ENCODE measurements at regions not wholly inside any gene's neighbourhood (a gene's known extent, or its start where the extent isn't known, plus 50 kb on each side); places are given as distances from the start of the nearest gene placed in this dataset.

DNA sequence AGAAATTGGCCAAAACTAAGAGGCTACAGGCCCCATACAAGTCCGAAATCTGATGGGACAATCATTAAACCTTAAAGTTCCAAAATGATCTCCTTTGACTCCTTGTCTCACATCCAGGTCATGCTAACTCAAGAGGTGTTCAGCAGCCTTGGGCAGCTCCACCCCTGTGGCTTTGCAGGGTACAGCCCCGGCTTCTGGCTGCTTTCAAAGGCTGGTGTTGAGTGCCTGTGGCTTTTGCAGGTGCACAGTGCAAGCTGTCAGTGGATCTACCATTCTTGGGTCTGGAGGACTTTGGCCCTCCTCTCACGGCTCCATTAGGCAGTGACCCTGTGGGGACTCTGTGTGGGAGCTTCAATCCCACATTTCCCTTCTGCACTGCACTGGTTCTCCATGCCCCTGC lies 329.1 kb upstream of the MAD2L1 start:
- no peak overlapping the region for H3K4me2 ChIP-seq
- no peak overlapping the region for H3K4me3 ChIP-seq
- no peak for TF ChIP-seq Cebpa-rat (IDR thresholded peaks at IDR 0.05)
- no peaks in the 10 kb centered on the region for H4K20me1 ChIP-seq
- H3K36me3 ChIP-seq, result no peaks in the 10 kb centered on the region
- no peak overlapping the region for H3K27ac ChIP-seq
- no peaks in the 10 kb centered on the region for H3K9me3 ChIP-seq
- H3K9ac ChIP-seq, result no peak overlapping the region
- H3K27me3 ChIP-seq, result no peaks in the 10 kb centered on the region
- no peaks in the 10 kb centered on the region for H3K4me1 ChIP-seq

DNA sequence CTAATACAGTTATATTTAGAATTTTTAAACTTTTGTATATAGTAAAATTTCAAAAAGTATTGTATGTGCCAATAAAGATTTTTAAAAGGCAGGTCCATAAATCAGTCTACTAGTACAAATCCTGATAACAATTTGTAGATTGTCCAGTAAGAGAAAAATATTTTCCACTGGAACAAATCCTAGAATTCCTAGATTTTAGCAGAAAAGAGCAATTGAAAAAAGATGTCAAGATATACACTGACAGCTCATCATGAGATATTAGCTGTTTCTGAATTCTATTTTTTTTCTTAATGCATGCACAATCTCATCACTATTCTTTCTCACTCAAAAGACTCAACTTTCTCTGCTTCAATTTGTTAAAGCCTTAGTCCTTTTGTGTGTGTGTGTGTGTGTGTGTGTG lies 289.2 kb upstream of the MAD2L1 start:
- H3K4me1 ChIP-seq, result no peaks in the 10 kb centered on the region
- H3K9me3 ChIP-seq, result no peaks in the 10 kb centered on the region
- no peaks in the 10 kb centered on the region for H3K36me3 ChIP-seq
- H3K4me3 ChIP-seq, result no peak overlapping the region
- no peak for TF ChIP-seq Cebpa-rat (IDR thresholded peaks at IDR 0.05)
- H3K27ac ChIP-seq, result no peak overlapping the region
- H3K4me2 ChIP-seq, result no peak overlapping the region
- no peak overlapping the region for H3K9ac ChIP-seq
- no peaks in the 10 kb centered on the region for H3K27me3 ChIP-seq
- no peaks in the 10 kb centered on the region for H4K20me1 ChIP-seq

DNA sequence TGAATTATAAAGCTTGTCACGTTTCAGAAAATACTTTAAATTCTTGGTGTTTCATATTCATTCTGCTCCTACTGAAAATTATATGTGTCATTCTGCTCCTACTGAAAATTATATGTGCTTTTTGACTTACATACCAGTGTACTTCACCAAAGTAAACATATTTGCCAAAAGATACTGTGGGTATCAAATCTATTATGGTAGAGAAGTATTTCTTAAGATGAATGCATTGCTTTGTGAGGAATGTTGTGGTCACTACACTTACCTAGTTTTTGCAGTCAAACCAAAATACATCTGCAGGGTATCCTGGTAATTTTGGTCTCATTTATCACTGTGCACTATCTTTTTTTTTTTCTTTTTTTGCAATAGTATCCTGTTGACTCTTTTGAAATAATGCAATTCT lies 287.7 kb upstream of the MAD2L1 start:
- H3K4me3 ChIP-seq, result no peak overlapping the region
- no peak overlapping the region for H3K27ac ChIP-seq
- no peaks in the 10 kb centered on the region for H3K27me3 ChIP-seq
- no peaks in the 10 kb centered on the region for H4K20me1 ChIP-seq
- no peaks in the 10 kb centered on the region for H3K4me1 ChIP-seq
- H3K9me3 ChIP-seq, result no peaks in the 10 kb centered on the region
- no peaks in the 10 kb centered on the region for H3K36me3 ChIP-seq
- no peak for TF ChIP-seq Cebpa-rat (IDR thresholded peaks at IDR 0.05)
- no peak overlapping the region for H3K4me2 ChIP-seq
- H3K9ac ChIP-seq, result no peak overlapping the region

DNA sequence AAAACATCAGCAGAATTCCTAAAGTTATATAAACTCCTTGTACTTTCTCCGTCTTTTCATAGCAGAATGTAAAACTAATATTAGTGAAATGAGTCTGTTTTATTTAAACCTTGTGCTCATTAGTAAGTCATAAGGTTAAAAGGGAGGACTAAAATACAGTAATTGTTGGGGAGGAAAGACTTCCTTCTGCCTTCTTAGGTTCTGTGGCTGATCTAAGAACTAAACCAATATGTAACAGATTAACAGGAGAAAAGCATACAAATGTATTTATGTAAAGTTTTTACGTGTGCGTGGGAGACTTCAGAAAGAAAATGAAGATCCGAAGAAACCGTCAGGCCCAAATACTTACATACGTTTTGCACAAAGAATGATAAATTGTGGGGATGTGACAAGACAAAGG lies 286.6 kb upstream of the MAD2L1 start:
- Histone ChIP-seq H3K4me3 (no peak overlapping the region), H3K27ac (no peak overlapping the region), H3K4me1 (no peaks in the 10 kb centered on the region), H3K9me3 (no peaks in the 10 kb centered on the region), H3K36me3 (no peaks in the 10 kb centered on the region), H3K4me2 (no peak overlapping the region), H3K9ac (no peak overlapping the region), H3K27me3 (no peaks in the 10 kb centered on the region), H4K20me1 (no peaks in the 10 kb centered on the region)
- no peak for TF ChIP-seq Cebpa-rat (IDR thresholded peaks at IDR 0.05)

DNA sequence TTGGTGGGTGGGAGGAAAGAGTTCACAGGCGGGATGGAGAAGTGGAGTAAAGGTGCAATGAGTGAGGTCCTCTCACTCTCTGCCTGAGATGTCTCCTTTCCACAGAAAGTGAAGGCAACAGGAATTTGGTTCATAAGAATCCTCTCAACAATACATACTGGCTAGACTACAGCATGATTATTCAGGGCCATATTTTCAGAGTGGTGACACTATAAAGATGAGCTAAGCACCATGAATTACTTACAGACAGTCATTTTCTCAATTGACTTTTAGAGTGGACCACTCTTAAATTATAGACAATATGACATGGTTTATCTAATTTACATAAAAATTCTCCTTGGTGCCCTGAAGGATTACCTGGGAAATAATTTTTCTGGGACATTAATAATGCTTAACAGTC lies 286.1 kb upstream of the MAD2L1 start:
- Histone ChIP-seq H3K9ac (no peak overlapping the region), H3K4me2 (no peak overlapping the region)

DNA sequence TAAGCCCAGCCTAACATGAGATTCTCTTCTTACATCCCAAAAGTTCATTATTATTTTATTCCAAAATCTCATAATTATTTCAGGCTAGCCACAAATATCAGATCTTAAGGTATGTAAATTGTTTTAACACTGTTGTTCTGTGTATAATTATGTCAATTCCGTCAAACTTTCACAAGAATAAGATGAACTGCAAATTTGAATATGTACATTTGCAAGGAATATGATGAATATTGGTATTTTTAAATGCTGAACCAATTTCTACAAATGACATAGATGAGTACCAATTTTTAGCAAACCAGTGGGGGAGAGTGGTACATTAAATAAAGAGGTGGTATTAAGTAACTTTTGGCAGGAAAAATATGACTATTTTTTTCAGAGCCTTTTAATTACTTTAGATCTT lies 282.3 kb upstream of the MAD2L1 start:
- no peak for TF ChIP-seq Cebpa-rat (IDR thresholded peaks at IDR 0.05)
- H3K36me3 ChIP-seq, result no peaks in the 10 kb centered on the region
- no peaks in the 10 kb centered on the region for H4K20me1 ChIP-seq

More for the DNA sequence above, 286.1 kb upstream of the MAD2L1 start:
- H3K36me3 ChIP-seq, result no peaks in the 10 kb centered on the region
- no peaks in the 10 kb centered on the region for H3K9me3 ChIP-seq
- no peak overlapping the region for H3K27ac ChIP-seq
- no peak for TF ChIP-seq Cebpa-rat (IDR thresholded peaks at IDR 0.05)
- no peaks in the 10 kb centered on the region for H3K4me1 ChIP-seq
- no peaks in the 10 kb centered on the region for H4K20me1 ChIP-seq
- H3K27me3 ChIP-seq, result no peaks in the 10 kb centered on the region
- no peak overlapping the region for H3K4me3 ChIP-seq

DNA sequence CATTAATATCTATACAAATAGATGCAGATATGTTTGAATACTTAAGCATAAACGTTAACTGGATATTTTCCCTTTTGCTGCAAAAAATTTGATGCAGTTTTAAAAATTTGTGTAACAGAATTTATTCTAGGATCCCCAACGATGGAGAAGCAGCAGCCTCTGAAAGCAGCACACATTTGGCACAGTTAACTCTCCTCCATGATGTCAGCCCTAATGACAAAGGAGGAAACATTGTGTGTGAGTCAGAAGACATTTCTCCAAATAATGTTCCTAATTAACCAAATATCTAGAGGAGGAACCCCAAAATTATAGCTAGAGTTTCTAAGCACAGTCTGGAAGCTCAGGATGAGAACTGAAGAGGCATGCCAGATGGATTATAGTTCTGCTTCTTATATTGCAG lies 281.9 kb upstream of the MAD2L1 start:
- Histone ChIP-seq H3K9ac (no peak overlapping the region), H3K4me1 (no peaks in the 10 kb centered on the region), H4K20me1 (no peaks in the 10 kb centered on the region)

More for the DNA sequence above, 282.3 kb upstream of the MAD2L1 start:
- no peaks in the 10 kb centered on the region for H3K9me3 ChIP-seq
- no peak overlapping the region for H3K27ac ChIP-seq
- H3K4me1 ChIP-seq, result no peaks in the 10 kb centered on the region
- H3K4me3 ChIP-seq, result no peak overlapping the region
- H3K4me2 ChIP-seq, result no peak overlapping the region
- H3K27me3 ChIP-seq, result no peaks in the 10 kb centered on the region
- H3K9ac ChIP-seq, result no peak overlapping the region

DNA sequence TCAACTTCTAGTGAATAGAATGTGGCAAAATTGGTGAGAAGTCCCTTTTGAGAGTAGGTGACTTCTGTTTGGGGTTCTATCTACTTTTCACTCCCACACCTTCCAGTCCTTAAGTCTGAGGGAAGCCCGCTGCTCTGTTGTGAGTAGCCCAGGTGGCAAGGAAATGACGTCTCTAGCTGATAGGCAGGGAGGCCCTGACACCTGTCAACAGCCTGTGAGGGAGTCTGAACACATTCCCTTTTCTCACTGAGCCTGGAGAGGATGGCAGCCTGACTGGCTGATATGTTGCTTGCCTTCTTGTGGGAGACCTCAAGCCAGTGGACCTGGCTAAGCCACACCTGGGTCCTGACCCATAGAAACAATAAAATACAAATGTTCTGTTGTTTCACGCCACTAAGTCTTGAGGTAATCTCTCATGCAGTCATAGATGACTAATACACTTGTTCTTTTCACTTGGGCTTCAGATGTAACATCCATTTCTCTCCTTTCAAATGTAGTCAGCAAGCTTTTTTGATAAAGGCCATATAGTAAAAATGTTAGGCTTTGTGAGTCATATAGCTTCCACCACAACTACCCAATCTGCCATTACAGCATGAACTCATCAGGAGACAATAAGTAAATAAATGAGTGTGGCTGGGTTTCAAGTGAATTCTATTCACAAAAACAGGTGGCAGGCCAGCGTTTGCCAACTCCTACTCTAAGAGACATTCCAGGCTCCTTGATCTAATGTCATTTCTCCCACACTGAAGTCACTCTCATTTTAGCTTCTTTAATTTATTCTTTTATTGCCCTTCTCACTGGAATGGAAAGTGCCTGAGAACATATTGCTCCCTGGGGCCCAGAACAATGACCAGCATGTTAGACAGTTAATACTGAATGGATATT lies 265.1 kb upstream of the MAD2L1 start:
- no peak for TF ChIP-seq Cebpa-rat (IDR thresholded peaks at IDR 0.05)
- Histone ChIP-seq H3K4me3 (no peak overlapping the region), H4K20me1 (no peaks in the 10 kb centered on the region)

More for the DNA sequence above, 281.9 kb upstream of the MAD2L1 start:
- no peaks in the 10 kb centered on the region for H3K27me3 ChIP-seq
- H3K27ac ChIP-seq, result no peak overlapping the region
- H3K9me3 ChIP-seq, result no peaks in the 10 kb centered on the region
- H3K4me2 ChIP-seq, result no peak overlapping the region
- no peaks in the 10 kb centered on the region for H3K36me3 ChIP-seq
- no peak for TF ChIP-seq Cebpa-rat (IDR thresholded peaks at IDR 0.05)
- no peak overlapping the region for H3K4me3 ChIP-seq

DNA sequence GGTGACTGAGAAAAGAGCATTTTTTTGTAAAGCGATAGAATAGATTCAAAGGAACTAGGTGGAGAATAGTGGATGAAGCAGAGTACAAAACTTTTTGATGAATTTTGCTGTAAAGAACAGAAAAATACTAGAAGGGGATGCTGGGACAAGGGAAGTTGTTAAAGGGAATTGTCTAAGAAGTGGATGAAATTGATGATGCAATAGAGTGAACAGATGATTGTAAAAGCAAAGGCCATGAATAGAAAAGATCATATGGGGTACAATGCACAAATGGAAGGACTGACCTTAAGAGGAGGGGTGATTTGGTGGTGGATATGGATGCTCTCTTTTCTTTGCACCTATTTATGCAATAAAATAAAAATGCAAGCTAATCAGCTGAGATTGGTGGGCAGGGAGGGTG lies 262.7 kb upstream of the MAD2L1 start:
- no peak for TF ChIP-seq Cebpa-rat (IDR thresholded peaks at IDR 0.05)
- H3K36me3 ChIP-seq, result no peaks in the 10 kb centered on the region
- H3K27ac ChIP-seq, result no peak overlapping the region
- H3K4me2 ChIP-seq, result no peak overlapping the region
- H3K27me3 ChIP-seq, result no peaks in the 10 kb centered on the region
- H3K4me1 ChIP-seq, result no peaks in the 10 kb centered on the region
- H3K9me3 ChIP-seq, result no peaks in the 10 kb centered on the region
- H3K9ac ChIP-seq, result no peak overlapping the region
- H3K4me3 ChIP-seq, result no peak overlapping the region
- H4K20me1 ChIP-seq, result no peaks in the 10 kb centered on the region

More for the DNA sequence above, 265.1 kb upstream of the MAD2L1 start:
- H3K4me1 ChIP-seq, result no peaks in the 10 kb centered on the region
- H3K9me3 ChIP-seq, result no peaks in the 10 kb centered on the region
- no peak overlapping the region for H3K4me2 ChIP-seq
- H3K9ac ChIP-seq, result no peak overlapping the region
- H3K27me3 ChIP-seq, result no peaks in the 10 kb centered on the region
- H3K36me3 ChIP-seq, result no peaks in the 10 kb centered on the region
- no peak overlapping the region for H3K27ac ChIP-seq

DNA sequence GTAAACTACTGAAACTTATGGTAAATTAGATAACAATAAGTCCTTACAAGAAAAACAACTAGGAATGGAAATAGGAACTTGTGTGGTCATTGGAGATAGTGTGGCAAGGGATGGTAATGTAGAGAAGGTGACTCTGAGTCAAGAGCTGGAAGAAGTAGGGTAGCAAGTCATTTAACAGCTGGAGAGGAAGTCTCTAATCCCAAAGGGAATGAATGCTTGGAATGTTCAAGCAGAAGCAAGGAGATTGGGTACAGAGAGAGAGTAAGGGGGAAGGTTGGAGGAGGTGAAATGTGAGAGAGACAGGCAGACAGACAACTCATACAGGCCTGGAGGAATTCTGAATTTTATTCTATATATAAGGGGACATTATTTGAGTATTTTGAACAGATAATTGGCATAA lies 260.6 kb upstream of the MAD2L1 start:
- Histone ChIP-seq H4K20me1 (no peaks in the 10 kb centered on the region), H3K9ac (no peak overlapping the region), H3K27ac (no peak overlapping the region), H3K27me3 (no peaks in the 10 kb centered on the region), H3K36me3 (no peaks in the 10 kb centered on the region), H3K4me1 (no peaks in the 10 kb centered on the region), H3K4me2 (no peak overlapping the region), H3K4me3 (no peak overlapping the region), H3K9me3 (no peaks in the 10 kb centered on the region)
- TF ChIP-seq Cebpa-rat (IDR thresholded peaks at IDR 0.05), result no peak

Measured in BLaER1 (cell line).